ENCODE measurements at regions not wholly inside any gene's neighbourhood (a gene's known extent, or its start where the extent isn't known, plus 50 kb on each side); places are given as distances from the start of the nearest gene placed in this dataset.

GRCh38 chr3:197407526-197407925 lies 109.1 kb upstream of the DLG1 start:
- TF ChIP-seq EP300 (IDR thresholded peaks at IDR 0.05): no peak
- no peak for TF ChIP-seq POLR2A (IDR thresholded peaks at IDR 0.05)
- TF ChIP-seq, protein P1, sequence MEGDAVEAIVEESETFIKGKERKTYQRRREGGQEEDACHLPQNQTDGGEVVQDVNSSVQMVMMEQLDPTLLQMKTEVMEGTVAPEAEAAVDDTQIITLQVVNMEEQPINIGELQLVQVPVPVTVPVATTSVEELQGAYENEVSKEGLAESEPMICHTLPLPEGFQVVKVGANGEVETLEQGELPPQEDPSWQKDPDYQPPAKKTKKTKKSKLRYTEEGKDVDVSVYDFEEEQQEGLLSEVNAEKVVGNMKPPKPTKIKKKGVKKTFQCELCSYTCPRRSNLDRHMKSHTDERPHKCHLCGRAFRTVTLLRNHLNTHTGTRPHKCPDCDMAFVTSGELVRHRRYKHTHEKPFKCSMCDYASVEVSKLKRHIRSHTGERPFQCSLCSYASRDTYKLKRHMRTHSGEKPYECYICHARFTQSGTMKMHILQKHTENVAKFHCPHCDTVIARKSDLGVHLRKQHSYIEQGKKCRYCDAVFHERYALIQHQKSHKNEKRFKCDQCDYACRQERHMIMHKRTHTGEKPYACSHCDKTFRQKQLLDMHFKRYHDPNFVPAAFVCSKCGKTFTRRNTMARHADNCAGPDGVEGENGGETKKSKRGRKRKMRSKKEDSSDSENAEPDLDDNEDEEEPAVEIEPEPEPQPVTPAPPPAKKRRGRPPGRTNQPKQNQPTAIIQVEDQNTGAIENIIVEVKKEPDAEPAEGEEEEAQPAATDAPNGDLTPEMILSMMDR (IDR thresholded peaks at IDR 0.05): no peak
